T-helper 2 cell treated with Interferon-gamma antibody and Interleukin-4, amounts not matched to agents 5 μg/mL and 100 μg/mL, for 36 hours (primary cell): ENCODE measurements at regions not wholly inside any gene's neighbourhood (a gene's known extent, or its start where the extent isn't known, plus 50 kb on each side); places are given as distances from the start of the nearest gene placed in this dataset.

Source experiments
- DNase-seq: peaks from one replicate; pipeline ENCODE4 v3.0.0; 2021; ENCODE audit warnings: low spot score
- H3K27ac Mint-ChIP-seq: one replicate; pipeline ENCODE4 v1.8.0; 2021; ENCODE audit warnings: mild to moderate bottlenecking, mixed read lengths
- H3K27me3 Mint-ChIP-seq: one replicate; pipeline ENCODE4 v1.8.0; 2021; ENCODE audit warnings: low read depth, mixed read lengths
- H3K36me3 Mint-ChIP-seq: one replicate; pipeline ENCODE4 v1.8.0; 2021; ENCODE audit warnings: low read depth, mixed read lengths
- H3K4me1 Mint-ChIP-seq: one replicate; pipeline ENCODE4 v1.8.0; 2021; ENCODE audit warnings: low read depth, mixed read lengths
- H3K4me3 Mint-ChIP-seq: one replicate; pipeline ENCODE4 v1.8.0; 2022; ENCODE audit warnings: mild to moderate bottlenecking, moderate library complexity, mixed read lengths
- H3K9me3 Mint-ChIP-seq: one replicate; pipeline ENCODE4 v1.8.0; 2021; ENCODE audit warnings: mixed read lengths

GRCh38 chr2:5538313-5538712 lies 153.9 kb upstream of the SOX11 start:
- Mint-ChIP-seq H3K9me3 (peaks cover 11% of the 10 kb centered on the region), H3K4me3 (no peak overlapping the region), H3K27ac (no peak overlapping the region), H3K27me3 (no peaks in the 10 kb centered on the region), H3K36me3 (no peaks in the 10 kb centered on the region), H3K4me1 (no peaks in the 10 kb centered on the region)
- DNase-seq: no peak

- Mint-ChIP-seq H3K9me3 (peaks cover 15% of the 10 kb centered on the region), H3K27me3 (no peaks in the 10 kb centered on the region), H3K27ac (no peak overlapping the region), H3K4me1 (no peaks in the 10 kb centered on the region), H3K4me3 (no peak overlapping the region), H3K36me3 (no peaks in the 10 kb centered on the region)
- no peak for DNase-seq
These were observed 153.4 kb upstream of the SOX11 start for GRCh38 chr2:5538772-5539171.

DNA sequence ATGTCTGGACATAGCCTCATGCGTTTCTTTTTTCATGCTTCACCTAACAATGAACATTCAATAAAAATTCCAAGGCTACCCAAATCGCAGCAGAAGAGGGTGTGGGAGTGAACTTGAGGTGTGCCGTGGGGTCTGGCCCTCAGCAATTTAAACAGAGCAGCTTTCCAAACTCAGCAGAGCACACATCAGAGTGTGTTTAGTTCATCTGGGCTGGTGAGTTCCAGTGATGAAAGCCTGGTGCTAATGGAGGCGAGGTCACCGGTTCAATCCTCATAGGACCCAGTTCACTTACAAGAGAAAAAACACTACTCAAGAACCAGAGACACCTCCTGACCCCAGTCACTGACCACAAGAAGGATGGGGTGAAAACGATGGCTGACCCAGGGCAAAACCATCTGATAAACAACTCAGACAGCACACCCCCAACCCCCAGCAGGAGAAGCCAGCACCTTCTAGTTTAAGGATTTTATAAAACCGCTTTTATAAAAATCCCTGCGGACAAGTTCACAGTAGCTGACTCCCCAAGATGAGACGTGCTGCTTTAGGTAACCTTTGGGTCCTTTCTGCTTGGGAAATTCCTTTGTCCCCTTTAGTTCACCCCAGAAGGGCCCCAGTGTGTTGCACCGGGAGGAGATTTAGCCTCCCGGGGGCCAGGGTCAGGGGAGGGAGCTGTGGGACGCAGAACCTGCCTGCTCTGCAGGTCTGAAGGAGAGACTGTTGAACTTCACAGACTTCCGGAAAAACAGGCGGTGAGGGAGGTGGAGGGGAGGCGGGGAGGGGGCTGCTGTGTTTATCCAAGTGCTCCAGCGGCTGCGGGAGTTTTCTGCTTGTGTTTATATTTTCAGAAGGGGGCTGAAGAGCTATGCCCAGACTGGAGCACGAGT lies 152.7 kb upstream of the SOX11 start:
- H3K4me1 Mint-ChIP-seq: no peaks in the 10 kb centered on the region
- H3K27me3 Mint-ChIP-seq: no peaks in the 10 kb centered on the region
- H3K4me3 Mint-ChIP-seq: no peak overlapping the region
- H3K36me3 Mint-ChIP-seq: no peaks in the 10 kb centered on the region
- no peak for DNase-seq
- H3K27ac Mint-ChIP-seq: no peak overlapping the region
- peaks cover 18% of the 10 kb centered on the region for H3K9me3 Mint-ChIP-seq

GRCh38 chr2:5540856-5541255 lies 151.3 kb upstream of the SOX11 start:
- no peak for DNase-seq
- peaks cover 31% of the 10 kb centered on the region for H3K9me3 Mint-ChIP-seq
- H3K27ac Mint-ChIP-seq: no peak overlapping the region
- H3K36me3 Mint-ChIP-seq: no peaks in the 10 kb centered on the region
- no peaks in the 10 kb centered on the region for H3K27me3 Mint-ChIP-seq
- no peak overlapping the region for H3K4me3 Mint-ChIP-seq
- no peaks in the 10 kb centered on the region for H3K4me1 Mint-ChIP-seq

DNA sequence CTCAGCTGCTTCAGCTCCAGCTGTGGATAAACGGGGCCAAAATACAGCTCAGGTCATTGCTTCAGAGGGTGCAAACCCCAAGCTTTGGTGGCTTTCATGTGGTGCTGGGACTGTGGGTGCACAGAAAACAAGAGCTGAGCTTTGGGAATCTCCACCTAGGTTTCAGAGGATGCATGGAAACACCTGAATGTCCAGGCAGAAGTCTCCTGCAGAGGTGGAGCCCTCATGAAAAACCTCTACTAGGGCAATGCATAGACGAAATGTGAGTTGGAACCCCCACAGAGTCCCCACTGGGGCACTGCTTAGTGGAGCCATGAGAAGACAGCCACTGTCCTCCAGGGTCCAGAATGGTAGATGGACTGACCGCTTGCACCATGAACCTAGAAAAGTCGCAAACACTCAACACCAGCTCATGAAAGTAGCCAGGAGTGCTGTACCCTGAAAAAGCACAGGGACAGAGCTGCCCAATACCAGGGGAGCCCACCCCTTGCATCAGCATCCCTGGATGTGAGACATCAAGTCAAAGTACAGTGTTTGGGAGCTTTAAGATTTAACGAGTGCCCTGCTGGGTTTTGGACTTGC lies 147.9 kb upstream of the SOX11 start:
- DNase-seq: no peak
- Mint-ChIP-seq H3K9me3 (peaks cover 26% of the 10 kb centered on the region), H3K4me3 (no peak overlapping the region), H3K36me3 (no peaks in the 10 kb centered on the region), H3K27me3 (no peaks in the 10 kb centered on the region), H3K27ac (no peak overlapping the region), H3K4me1 (no peaks in the 10 kb centered on the region)

- Mint-ChIP-seq H3K9me3 (peaks cover 29% of the 10 kb centered on the region), H3K27ac (no peak overlapping the region), H3K4me3 (no peak overlapping the region), H3K36me3 (no peaks in the 10 kb centered on the region), H3K27me3 (no peaks in the 10 kb centered on the region), H3K4me1 (no peaks in the 10 kb centered on the region)
- no peak for DNase-seq
These were observed 146.0 kb upstream of the SOX11 start for GRCh38 chr2:5546181-5546580.

GRCh38 chr2:5548991-5549715 lies 143.0 kb upstream of the SOX11 start:
- Mint-ChIP-seq H3K9me3 (peaks cover 29% of the 10 kb centered on the region), H3K4me1 (no peaks in the 10 kb centered on the region), H3K27me3 (no peaks in the 10 kb centered on the region), H3K36me3 (no peaks in the 10 kb centered on the region), H3K4me3 (no peak overlapping the region), H3K27ac (no peak overlapping the region)
- no peak for DNase-seq

- Mint-ChIP-seq H3K9me3 (peaks cover 27% of the 10 kb centered on the region), H3K27ac (no peak overlapping the region), H3K4me3 (no peak overlapping the region), H3K4me1 (no peaks in the 10 kb centered on the region), H3K27me3 (no peaks in the 10 kb centered on the region), H3K36me3 (no peaks in the 10 kb centered on the region)
- no peak for DNase-seq
These were observed 142.4 kb upstream of the SOX11 start for GRCh38 chr2:5549771-5550170.

DNA sequence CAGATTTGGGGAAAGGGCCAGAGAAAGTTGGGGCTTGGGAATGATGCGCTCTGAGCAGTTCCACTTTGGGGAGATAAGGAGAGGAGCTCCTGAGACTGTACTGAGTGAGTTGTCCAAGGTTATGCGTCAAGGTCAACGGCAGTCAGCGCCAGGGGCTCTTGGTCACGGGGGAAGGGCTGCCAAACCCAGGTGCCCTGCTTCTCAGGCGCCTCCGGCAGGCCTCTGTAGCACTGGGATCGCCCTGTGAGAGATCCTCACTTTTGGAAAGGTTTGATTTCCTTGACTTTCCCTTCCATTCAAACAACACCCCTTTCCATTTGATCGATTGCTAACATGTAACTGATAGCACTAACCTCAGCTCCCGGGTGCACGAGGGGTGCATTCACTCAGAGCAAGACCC lies 136.5 kb upstream of the SOX11 start:
- Mint-ChIP-seq H3K9me3 (peaks cover 16% of the 10 kb centered on the region), H3K36me3 (no peaks in the 10 kb centered on the region), H3K27me3 (no peaks in the 10 kb centered on the region), H3K4me3 (no peak overlapping the region), H3K27ac (no peak overlapping the region), H3K4me1 (no peaks in the 10 kb centered on the region)
- no peak for DNase-seq

GRCh38 chr2:5561006-5561405 lies 131.2 kb upstream of the SOX11 start:
- Mint-ChIP-seq H3K4me1 (no peaks in the 10 kb centered on the region), H3K36me3 (no peaks in the 10 kb centered on the region), H3K4me3 (no peak overlapping the region), H3K27ac (no peak overlapping the region), H3K27me3 (no peaks in the 10 kb centered on the region), H3K9me3 (peaks cover 15% of the 10 kb centered on the region)
- DNase-seq: no peak

DNA sequence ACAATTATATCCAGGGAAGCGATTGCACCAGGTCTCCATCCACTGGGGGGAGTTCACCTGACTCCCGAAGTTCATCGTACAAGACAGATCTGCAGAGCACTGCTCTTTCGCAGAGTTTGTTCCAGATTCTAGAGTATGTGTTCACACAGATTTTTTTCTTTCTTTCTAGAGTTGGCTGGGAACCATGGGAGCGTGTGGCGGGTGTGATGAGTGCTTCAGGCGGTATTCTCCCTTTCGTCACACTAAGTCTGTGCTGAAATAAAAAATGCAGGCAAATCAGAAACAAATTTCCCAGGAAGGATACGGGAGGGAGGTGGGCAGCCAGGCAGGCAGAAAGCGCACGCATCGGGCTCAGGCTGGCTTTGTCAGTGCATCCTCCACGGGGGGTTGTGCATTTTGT lies 129.8 kb upstream of the SOX11 start:
- no peak overlapping the region for H3K27ac Mint-ChIP-seq
- no peaks in the 10 kb centered on the region for H3K27me3 Mint-ChIP-seq
- H3K4me1 Mint-ChIP-seq: no peaks in the 10 kb centered on the region
- peaks cover 15% of the 10 kb centered on the region for H3K9me3 Mint-ChIP-seq
- H3K4me3 Mint-ChIP-seq: no peak overlapping the region
- DNase-seq: no peak
- H3K36me3 Mint-ChIP-seq: no peaks in the 10 kb centered on the region

DNA sequence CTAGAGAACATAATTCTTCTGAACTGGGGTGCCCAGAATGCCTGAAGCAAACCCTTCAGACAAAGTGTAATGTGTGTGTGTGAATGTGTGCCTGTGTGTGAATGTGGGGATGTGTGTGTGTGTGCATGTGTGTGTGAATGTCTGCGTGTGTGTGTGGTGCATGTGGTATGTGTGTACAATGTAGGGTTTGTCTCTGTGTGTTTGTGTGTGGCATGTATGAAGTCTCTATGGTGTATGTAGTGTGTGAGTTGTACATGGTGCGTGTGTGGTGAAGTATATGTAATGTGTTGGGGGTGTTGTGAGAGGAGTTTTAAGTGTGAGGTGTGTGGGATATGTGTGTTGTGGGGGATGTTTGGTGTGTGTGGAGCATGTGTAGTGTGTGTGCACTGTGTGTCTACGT lies 129.3 kb upstream of the SOX11 start:
- Mint-ChIP-seq H3K27me3 (no peaks in the 10 kb centered on the region), H3K9me3 (peaks cover 15% of the 10 kb centered on the region), H3K4me3 (no peak overlapping the region), H3K27ac (no peak overlapping the region), H3K4me1 (no peaks in the 10 kb centered on the region), H3K36me3 (no peaks in the 10 kb centered on the region)
- DNase-seq: no peak

DNA sequence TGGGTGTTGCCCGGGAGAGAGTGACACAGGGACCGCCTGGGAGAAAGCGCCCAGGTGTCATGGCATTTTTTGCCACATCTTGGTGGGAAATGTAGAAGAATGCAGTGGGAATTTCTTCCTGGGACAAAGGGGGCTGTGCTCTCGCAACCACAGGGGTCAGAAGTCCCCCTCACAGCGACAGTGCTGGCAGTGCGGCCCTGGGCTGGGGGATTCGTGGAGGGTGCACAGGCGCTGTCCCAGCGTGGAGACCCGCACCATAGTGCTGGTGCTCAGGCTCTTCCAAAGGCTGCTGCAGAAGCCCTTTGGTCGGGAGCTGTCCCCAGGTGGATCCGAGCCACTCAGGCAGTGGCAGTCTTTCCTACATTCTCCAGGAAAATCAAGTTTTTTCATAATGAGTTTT lies 128.8 kb upstream of the SOX11 start:
- Mint-ChIP-seq H3K36me3 (no peaks in the 10 kb centered on the region), H3K4me3 (no peak overlapping the region), H3K27me3 (no peaks in the 10 kb centered on the region), H3K4me1 (no peaks in the 10 kb centered on the region), H3K27ac (no peak overlapping the region), H3K9me3 (peaks cover 15% of the 10 kb centered on the region)
- no peak for DNase-seq

DNA sequence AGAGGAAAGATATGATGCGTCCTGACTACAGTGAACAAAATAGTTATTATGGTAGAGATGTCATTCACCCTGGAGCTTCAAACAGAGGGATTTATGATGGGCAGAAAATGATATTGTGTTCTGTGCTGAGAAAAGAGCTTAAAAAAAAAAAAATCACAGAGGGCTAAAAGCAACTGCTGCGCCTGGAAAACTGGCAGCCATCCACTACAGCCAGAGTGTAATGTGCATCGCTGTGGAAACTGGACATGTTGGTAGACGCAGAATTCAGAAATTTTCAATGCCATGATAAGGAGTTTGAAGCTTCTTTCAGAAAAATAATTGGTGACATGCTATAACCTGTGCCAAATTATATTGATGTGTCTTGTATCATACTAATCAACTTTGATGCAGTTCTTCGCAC lies 122.9 kb upstream of the SOX11 start:
- Mint-ChIP-seq H3K27ac (no peak overlapping the region), H3K27me3 (no peaks in the 10 kb centered on the region), H3K4me1 (no peaks in the 10 kb centered on the region), H3K36me3 (no peaks in the 10 kb centered on the region), H3K9me3 (peaks cover 8% of the 10 kb centered on the region), H3K4me3 (no peak overlapping the region)
- no peak for DNase-seq
